ENCODE measurements at regions not wholly inside any gene's neighbourhood (a gene's known extent, or its start where the extent isn't known, plus 50 kb on each side); places are given as distances from the start of the nearest gene placed in this dataset.

GRCh38 chr10:131733596-131733995 is 167.2 kb upstream of the PPP2R2D start:
- no peak overlapping the region for H2AFZ ChIP-seq (ENCODE audit: low read depth, low read length)
- no peaks in the 10 kb centered on the region for H3K4me1 ChIP-seq (ENCODE audit: control insufficient read depth, extremely low read depth, insufficient read depth, low read length)
- POLR2A ChIA-PET: no interaction called here
- H3K4me3 ChIP-seq (replicated peaks in 1 of 3; ENCODE audit: insufficient read depth in 1 of 3, low read depth in 1 of 3, low read length in 3 of 3): no peak overlapping the region
- H4K20me1 ChIP-seq (replicated peaks; ENCODE audit: control insufficient read depth, extremely low read depth, insufficient read depth, low read length): no peaks in the 10 kb centered on the region
- no peak for DNase-seq (ENCODE audit: low read depth, low spot score)
- intact Hi-C loops (cut with micrococcal nuclease): no loop called here
- no peak overlapping the region for H3K27ac ChIP-seq (ENCODE audit: insufficient read depth, low read depth, low read length)
- no peak for TF ChIP-seq POLR2AphosphoS5 (IDR thresholded peaks at IDR 0.05; ENCODE audit: insufficient read depth, low read depth, low read length)
- TF ChIP-seq GATA2 (IDR thresholded peaks at IDR 0.05; ENCODE audit: insufficient read depth, insufficient read length, low read depth, low read length): no peak
- TF ChIP-seq MYC (IDR thresholded peaks at IDR 0.05; ENCODE audit: low read depth, low read length): no peak
- H3K9me3 ChIP-seq (replicated peaks; ENCODE audit: control insufficient read depth, insufficient read depth, low read length): peaks cover 2% of the 10 kb centered on the region
- H3K36me3 ChIP-seq (ENCODE audit: control insufficient read depth in 2 of 2, extremely low read depth in 1 of 2, insufficient read depth in 2 of 2, low read length in 2 of 2): no peaks in the 10 kb centered on the region
- H3K4me2 ChIP-seq (ENCODE audit: insufficient read depth, low read length): no peak overlapping the region
- H3K9ac ChIP-seq (replicated peaks; ENCODE audit: extremely low read depth, insufficient read depth, low read length): no peak overlapping the region
- no peaks in the 10 kb centered on the region for H3K9me1 ChIP-seq (replicated peaks; ENCODE audit: control insufficient read depth, extremely low read depth, insufficient read depth, low read length)
- CTCF ChIA-PET: no interaction called here
- FAIRE-seq: no peak
- no peaks in the 10 kb centered on the region for H3K79me2 ChIP-seq (ENCODE audit: control insufficient read depth, insufficient read depth, low read length)
- dilution Hi-C loops (cut with MboI; ENCODE audit: extremely low pct_ligation_motif_present, low sequenced_read_pairs): no loop called here
- H3K27me3 ChIP-seq (ENCODE audit: control insufficient read depth in 2 of 2, insufficient read depth in 2 of 2, low read length in 2 of 2): no peaks in the 10 kb centered on the region
- no TSS peak for BruUV-seq (replicated peaks)

DNA sequence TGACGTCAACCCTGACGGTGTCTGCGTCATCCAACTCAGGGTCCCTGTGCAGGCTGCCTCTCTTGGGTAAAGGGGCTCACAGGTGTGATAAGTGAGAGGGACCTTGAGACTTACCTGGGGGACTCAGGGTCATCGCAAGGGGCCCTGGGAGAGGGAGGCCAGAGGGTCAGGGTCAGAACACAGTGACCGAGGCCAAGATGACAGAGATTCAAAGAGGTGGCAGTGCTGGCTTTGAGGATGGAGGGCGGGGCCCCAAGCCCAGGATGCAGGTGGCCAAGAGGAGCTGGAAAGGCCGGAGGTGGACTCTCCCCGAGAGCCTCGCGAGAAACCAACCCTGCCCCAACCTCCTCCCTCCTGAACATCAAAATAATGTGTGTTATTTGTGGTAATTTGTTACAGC is 165.2 kb upstream of the PPP2R2D start:
- no peaks in the 10 kb centered on the region for H3K4me1 ChIP-seq (ENCODE audit: control insufficient read depth, extremely low read depth, insufficient read depth, low read length)
- DNase-seq (ENCODE audit: low read depth, low spot score) (no peak), FAIRE-seq (no peak)
- TF ChIP-seq GATA2 (IDR thresholded peaks at IDR 0.05; ENCODE audit: insufficient read depth, insufficient read length, low read depth, low read length) (no peak), CTCF (IDR thresholded peaks at IDR 0.05; ENCODE audit: extremely low read depth in 1 of 2, insufficient read depth in 1 of 2, low read depth in 1 of 2, low read length in 2 of 2) (no peak), FOS (IDR thresholded peaks at IDR 0.05; ENCODE audit: borderline replicate concordance, insufficient read depth, low read length) (no peak)
- no peak overlapping the region for H2AFZ ChIP-seq (ENCODE audit: low read depth, low read length)
- no peak overlapping the region for H3K4me2 ChIP-seq (ENCODE audit: insufficient read depth, low read length)
- peaks cover 5% of the 10 kb centered on the region for H3K9me3 ChIP-seq (replicated peaks; ENCODE audit: control insufficient read depth, insufficient read depth, low read length)
- intact Hi-C loops (cut with micrococcal nuclease) (no loop called here), dilution Hi-C loops (cut with MboI; ENCODE audit: extremely low pct_ligation_motif_present, low sequenced_read_pairs) (no loop called here)
- no peaks in the 10 kb centered on the region for H3K9me1 ChIP-seq (replicated peaks; ENCODE audit: control insufficient read depth, extremely low read depth, insufficient read depth, low read length)
- no peak overlapping the region for H3K27ac ChIP-seq (ENCODE audit: insufficient read depth, low read depth, low read length)
- ChIA-PET CTCF (no interaction called here), POLR2A (no interaction called here)
- no peak overlapping the region for H3K4me3 ChIP-seq (replicated peaks in 1 of 3; ENCODE audit: insufficient read depth in 1 of 3, low read depth in 1 of 3, low read length in 3 of 3)
- no peaks in the 10 kb centered on the region for H3K36me3 ChIP-seq (ENCODE audit: control insufficient read depth in 2 of 2, extremely low read depth in 1 of 2, insufficient read depth in 2 of 2, low read length in 2 of 2)
- no peaks in the 10 kb centered on the region for H4K20me1 ChIP-seq (replicated peaks; ENCODE audit: control insufficient read depth, extremely low read depth, insufficient read depth, low read length)
- H3K9ac ChIP-seq (replicated peaks; ENCODE audit: extremely low read depth, insufficient read depth, low read length): no peak overlapping the region
- no peaks in the 10 kb centered on the region for H3K27me3 ChIP-seq (ENCODE audit: control insufficient read depth in 2 of 2, insufficient read depth in 2 of 2, low read length in 2 of 2)
- no peaks in the 10 kb centered on the region for H3K79me2 ChIP-seq (ENCODE audit: control insufficient read depth, insufficient read depth, low read length)
- BruUV-seq (replicated peaks): no TSS peak
